ENCODE measurements at regions not wholly inside any gene's neighbourhood (a gene's known extent, or its start where the extent isn't known, plus 50 kb on each side); places are given as distances from the start of the nearest gene placed in this dataset.

DNA sequence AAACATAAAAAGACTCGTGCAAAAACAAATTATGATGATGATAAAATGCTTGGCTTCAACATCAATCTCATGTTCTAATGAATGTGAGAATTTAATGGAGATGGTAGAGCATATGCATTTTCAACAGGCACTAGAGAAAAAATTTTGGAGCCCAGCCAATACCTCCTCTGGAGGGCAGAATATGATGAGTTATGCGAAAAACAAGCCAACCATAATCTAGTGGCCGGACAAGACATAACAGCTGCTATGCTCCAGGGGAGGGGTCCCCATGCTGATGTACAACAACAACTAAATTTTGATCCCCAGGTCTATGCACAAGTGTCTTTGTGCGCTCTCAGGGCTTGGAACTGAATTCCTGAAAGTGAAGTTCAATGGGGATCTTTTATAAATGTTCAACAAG lies 1197.5 kb downstream of the LRFN5 start:
- no peak for DNase-seq (ENCODE audit: low spot score)

DNA sequence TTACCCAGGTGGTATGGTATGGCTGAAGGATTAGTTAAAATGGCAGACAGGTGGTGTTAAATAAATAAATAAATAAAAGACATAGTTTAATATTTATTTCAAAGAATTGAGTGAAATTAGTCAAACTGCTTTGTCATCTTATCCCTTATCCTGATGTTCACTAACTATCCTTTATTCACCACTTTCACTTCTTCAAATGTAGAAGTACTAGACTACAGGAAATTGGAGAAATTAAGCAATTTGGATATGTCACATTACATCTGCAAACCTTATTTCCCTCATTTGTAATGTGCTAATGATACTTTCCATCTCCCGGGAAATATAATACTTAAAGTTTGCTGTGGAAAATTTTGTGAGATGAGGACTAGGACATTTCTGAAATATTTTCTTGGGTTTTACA lies 1195.7 kb downstream of the LRFN5 start:
- DNase-seq (ENCODE audit: low spot score), result no peak

DNA sequence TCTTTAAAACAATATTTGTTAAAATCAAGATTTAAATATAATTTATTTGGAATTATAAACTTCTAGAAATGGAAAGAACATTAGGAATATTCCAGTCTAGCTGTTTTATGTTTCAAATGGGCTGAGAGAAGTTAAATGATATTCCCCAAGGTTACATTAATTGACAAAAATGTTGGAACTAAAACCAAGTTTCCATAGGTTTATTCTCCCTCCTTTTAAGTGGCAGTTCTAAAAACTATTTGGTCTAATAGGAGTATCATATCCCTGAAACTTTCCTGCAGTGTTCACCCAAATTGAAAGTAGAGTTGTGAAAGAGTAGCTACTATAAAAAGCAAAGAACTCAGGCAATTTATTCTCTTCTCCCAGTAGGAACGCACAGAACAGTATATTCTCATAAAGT lies 1185.5 kb downstream of the LRFN5 start:
- DNase-seq (ENCODE audit: low spot score), result no peak

DNA sequence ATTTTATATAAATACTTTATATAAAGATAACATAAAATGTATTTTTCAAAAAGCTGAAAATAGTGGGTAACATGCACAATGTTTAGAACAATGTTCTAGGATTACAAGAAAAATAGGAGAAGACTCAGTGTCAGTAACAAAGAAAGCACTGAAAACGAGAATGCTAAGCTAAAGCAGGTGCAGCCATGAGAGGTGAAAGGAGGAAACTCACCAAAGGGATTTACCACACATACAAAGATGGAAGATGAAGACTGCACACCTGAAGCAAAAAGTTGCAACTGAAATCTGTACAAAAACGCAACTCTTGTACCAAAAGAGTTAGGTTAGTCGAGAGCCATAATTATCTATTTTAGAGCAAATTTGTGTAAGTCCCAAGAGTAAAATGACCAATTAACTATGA lies 1176.1 kb downstream of the LRFN5 start:
- no peak for DNase-seq (ENCODE audit: low spot score)

GRCh38 chr14:42778984-42779383 lies 1172.3 kb downstream of the LRFN5 start:
- DNase-seq (ENCODE audit: low spot score), result no peak

DNA sequence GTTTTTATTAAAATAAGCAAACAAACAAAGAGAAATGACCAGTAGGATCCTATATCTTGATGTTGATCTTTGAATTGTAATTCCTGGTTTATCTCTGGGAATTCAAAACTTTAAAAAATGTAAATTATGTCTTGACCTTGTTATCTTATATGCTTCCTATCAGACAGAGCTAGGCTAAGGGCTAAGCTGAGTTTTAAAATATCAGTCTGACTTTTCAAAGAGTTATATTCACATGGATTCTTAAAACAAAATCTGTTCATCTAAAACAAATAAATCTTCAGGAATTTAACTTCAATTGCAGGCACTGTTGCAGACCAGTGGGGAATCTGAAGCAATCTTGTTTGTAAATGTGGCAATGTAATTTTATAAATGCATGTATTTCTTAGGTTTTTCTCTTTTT lies 1144.1 kb downstream of the LRFN5 start:
- DNase-seq (ENCODE audit: low spot score), result peak; percentile 53

DNA sequence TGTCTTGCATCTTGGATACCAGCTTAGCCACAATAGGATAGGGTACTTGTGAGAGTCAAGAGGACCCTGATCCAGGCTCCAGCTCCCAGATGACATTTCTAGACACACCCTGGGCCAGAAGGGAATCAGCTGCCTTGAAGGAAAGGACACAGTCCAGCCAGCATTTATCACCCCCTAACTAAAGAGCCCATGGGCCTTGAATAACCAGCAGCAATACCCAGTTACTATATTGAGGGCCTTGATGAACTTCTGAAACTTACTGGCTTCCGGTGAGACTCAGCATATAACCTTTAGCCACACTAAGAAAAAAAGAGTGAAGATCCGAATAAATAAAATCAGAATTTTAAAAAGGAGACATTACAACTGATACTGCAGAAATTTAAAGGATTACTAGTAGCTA lies 1135.4 kb downstream of the LRFN5 start:
- DNase-seq (ENCODE audit: low spot score), result no peak

DNA sequence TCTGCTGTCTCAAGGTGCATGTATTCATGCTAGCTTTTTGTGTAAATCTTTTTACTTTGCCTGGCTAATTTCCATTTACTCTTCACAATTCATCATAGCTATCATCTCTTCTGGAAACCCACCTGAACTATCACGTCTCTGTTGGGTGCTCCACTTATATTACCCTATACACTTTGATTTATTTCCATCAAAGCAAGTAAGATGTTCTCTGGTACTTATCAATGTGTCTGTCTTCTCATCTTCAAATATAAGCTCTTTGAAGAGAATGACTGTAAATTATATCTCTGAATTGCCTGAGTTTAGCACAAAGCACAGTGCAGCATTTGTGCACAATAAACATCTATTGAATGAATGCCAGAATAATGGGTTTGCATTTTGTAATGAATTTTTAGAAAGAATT lies 1129.7 kb downstream of the LRFN5 start:
- no peak for DNase-seq (ENCODE audit: low spot score)

GRCh38 chr14:42734041-42734440 lies 1127.4 kb downstream of the LRFN5 start:
- DNase-seq (ENCODE audit: low spot score), result no peak

DNA sequence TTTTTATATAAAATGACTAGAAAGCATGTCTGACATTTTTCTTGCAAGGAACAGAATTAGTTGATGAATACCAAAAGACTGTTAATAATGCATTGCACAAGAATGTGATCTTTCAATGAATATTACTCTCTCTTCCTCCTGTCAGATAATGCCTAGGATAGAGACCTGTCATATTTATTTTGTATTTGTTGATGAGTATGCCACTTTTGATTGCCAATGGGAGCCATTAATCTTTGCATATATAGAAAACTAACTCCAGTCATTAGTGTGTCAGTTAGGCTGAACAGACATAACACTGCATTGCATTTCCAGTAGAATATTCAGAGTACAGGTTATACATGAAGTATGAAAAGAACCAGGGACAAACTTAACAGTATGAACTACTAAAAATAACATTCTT lies 1125.3 kb downstream of the LRFN5 start:
- no peak for DNase-seq (ENCODE audit: low spot score)

DNA sequence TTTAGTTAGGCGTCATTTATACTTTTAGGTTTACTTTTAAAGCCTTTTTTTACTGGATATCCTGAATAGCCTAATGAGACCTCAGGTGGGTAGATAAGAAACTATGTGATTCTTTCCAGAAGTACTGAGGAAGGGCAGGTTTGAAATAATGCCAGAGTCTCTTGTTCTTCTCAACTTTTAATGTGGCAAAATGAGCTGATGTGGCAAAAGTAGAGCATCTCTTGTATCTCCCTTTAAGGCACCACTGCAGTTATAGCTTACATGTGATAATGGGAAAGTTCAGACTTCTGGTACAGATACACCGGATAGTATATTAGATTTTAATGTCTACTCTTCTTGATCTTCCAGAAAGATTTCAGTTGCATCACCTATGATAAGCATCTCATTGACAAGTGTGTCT lies 1124.8 kb downstream of the LRFN5 start:
- no peak for DNase-seq (ENCODE audit: low spot score)

DNA sequence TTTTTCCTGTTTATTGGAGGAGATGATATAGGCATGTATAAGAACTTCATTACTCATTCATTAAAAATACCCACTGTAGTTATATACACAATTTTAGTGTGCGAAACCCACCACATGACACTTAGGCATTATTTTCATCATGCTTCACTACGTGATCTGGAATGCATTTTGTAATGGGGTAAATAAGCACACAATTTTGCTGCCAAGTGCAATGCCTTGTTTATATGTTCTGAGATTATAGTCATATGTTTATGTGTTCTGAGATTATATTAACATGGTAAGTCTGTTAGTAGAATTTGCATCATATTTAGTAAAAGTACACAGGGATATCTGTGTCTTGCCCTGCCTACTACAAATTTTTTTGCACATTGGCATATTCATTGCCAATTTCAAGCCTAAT lies 1123.0 kb downstream of the LRFN5 start:
- no peak for DNase-seq (ENCODE audit: low spot score)

GRCh38 chr14:42719391-42719790 lies 1112.7 kb downstream of the LRFN5 start:
- DNase-seq (ENCODE audit: low spot score), result no peak

DNA sequence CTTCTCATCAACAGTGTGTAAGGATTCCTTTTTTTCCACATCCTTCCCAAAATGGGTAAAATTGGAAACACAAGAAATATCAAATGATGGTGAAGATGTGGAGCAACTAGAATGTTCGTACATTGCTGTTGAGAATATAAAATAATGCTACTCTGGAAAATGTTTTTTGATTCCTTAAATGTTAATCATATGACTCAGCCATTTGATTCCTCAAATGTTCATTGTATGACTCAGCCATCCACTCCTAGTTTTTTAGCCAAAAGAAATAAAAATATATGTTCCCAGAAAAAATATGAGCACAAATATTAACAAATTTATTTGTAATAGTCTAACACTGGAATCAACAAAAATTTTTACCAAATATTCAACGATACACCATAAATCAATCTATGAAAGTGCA lies 1108.6 kb downstream of the LRFN5 start:
- DNase-seq (ENCODE audit: low spot score), result no peak

- peak; percentile 47 for DNase-seq (ENCODE audit: low spot score)
These were observed 1103.4 kb downstream of the LRFN5 start for GRCh38 chr14:42710071-42710470.

DNA sequence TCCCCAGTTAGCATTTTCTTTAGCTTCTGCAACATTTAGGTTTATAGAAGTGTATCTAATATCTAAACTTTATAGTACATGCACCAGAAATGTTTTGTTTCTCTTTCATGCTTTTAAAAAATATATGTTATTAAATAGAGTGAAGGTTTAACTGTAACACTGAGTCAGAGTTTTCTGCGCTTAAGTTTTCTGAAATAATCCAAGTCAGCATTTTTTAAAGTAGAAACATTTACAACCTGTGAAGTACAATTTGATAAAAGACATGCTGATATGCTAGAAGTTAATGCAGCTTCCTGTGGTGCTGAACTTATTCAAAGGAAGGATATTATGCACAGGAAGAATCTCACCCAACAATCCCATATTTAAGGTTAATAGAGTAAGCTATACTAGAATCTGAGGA lies 1096.8 kb downstream of the LRFN5 start:
- peak; percentile 15 for DNase-seq (ENCODE audit: low spot score)

DNA sequence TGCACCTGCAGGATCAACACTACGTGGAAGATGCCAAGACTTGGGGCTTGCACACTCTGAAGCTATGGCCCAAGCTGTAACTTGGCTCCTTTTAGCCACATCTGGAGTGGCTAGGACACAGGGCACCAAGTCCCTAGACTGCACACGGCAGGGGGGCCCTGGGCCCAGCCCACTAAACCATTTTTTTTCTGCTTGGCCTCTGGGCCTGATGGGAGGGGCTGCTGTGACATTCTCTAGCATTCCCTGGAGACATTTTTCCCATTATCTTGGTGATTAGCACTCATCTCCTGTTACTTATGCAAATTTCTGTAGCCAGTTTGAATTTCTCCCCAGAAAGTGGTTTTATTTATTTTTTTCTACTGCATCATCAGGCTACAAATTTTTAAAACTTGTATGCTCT lies 1080.7 kb downstream of the LRFN5 start:
- DNase-seq (ENCODE audit: low spot score), result no peak

DNA sequence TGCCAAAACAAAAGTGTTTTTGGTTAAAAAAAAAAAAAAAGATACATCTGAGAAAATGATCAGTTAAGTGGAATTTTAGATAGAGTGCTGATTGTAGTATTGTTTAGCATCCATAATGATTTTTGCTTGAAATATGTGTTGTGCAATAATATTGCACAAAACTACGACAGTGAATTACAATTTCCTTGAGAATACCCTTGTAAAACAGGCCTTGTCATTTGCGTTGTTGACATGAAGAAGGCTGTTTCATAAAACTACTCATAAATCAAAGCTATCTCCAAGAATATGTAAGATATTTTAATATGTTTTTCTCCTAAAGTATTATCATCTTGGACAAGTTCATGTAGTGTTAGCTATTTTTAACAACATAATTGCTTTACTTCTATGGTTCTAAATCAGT lies 1077.0 kb downstream of the LRFN5 start:
- peak; percentile 16 for DNase-seq (ENCODE audit: low spot score)

DNA sequence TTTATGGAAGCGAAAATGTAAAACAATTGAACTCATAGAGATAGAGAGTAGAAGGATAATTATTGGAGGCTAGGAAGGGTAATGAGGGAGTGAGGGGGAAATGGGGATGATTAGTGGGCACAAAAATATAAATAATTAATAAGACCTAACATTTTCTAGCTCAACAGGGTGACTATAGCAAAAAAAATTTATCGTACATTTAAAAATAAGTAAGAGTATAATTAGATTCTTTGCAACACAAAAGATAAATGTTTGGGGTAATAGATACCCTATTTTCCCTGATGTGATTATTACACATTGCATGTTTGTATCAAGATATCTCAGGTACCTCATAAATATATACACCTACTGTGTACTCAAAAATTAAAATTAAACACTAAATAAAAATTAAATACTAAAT lies 1070.0 kb downstream of the LRFN5 start:
- no peak for DNase-seq (ENCODE audit: low spot score)

DNA sequence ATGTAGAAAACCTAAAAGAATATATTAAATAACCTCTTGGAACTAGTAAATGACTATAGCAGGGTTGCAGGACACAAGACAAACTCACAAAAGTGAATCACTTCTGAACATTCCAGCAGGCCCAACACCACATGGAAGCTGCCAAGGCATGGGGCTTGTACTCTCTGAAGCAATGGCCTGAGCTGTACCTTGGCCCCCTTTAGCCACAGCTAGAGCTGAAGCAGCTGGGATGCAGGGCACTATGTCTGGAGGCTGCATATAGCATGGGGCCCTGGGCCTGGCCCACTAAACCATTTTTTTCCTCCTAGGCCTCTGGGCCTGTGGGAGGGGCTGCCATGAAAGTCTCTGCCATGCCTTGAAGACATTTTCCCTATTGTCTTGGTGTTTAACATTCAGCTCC lies 1067.3 kb downstream of the LRFN5 start:
- DNase-seq (ENCODE audit: low spot score), result no peak

- DNase-seq (ENCODE audit: low spot score), result no peak
These were observed 1065.0 kb downstream of the LRFN5 start for GRCh38 chr14:42671636-42672035.

DNA sequence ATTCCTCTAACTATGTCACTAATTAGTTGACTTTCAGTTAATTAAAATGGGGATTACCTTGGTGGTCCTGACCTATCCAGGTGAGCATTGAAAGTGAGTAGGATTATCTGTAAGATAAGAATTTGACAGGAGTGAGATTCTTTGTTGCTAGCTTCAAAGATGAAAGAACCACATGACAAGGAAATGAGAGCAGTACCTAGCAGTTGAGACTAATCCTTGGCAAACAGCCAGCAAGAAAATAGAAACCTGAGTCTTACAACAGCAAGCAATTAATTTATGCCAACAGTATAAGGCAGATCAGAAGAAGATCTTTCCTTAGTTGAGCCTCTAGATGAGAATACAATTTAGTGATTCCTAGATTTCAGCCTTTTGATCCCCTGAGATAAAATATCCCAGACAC lies 1058.4 kb downstream of the LRFN5 start:
- DNase-seq (ENCODE audit: low spot score), result peak; percentile 11

DNA sequence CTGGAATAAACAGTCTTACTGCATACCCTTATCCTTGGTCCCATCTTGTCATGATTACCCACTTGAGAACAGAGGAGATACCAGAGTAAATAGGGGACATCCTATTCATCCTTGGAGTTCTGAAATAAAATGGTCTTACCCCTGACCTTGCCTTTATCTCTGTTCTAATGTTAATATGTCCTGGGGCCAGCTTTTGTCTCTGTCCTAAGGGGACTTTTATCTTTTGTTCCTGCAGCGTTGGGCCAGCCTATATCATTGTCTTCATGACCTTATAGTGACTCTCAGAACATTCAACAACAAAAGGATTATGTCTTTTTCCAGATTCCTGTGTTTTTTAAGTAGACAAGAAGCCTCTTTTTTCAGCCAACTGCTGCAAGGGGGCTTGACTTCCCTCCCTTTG lies 1057.5 kb downstream of the LRFN5 start:
- no peak for DNase-seq (ENCODE audit: low spot score)

- DNase-seq (ENCODE audit: low spot score), result no peak
These were observed 1048.0 kb downstream of the LRFN5 start for GRCh38 chr14:42654707-42655106.

GRCh38 chr14:42642787-42643186 lies 1036.1 kb downstream of the LRFN5 start:
- DNase-seq (ENCODE audit: low spot score), result no peak

All from umbilical cord (tissue), 1 donor.